HEK293T (cell line): ENCODE measurements at regions not wholly inside any gene's neighbourhood (a gene's known extent, or its start where the extent isn't known, plus 50 kb on each side); places are given as distances from the start of the nearest gene placed in this dataset.

ENCODE experiments used
- CTCF ChIA-PET: fragments of 350-600 bp; formaldehyde crosslinking; extraction: SDS; loops from one replicate; lab custom pipeline; 2021; ENCODE audit warnings: antibody characterized with exemption, inconsistent platforms; lab: Yijun Ruan, JAX
- POLR2A ChIA-PET: fragments of 350-600 bp; formaldehyde crosslinking; extraction: SDS; loops from one replicate; lab custom pipeline; 2020; ENCODE audit warnings: antibody characterized with exemption, inconsistent platforms; lab: Yijun Ruan, JAX
- DNase-seq: peaks from one replicate; pipeline ENCODE4 v3.0.0; 2012; ENCODE audit warnings: mixed read lengths; ENCODE audit errors: extremely low spot score
- ARNT ChIP-seq: fragments of 450-650 bp; IDR thresholded peaks from 2 replicates; pipeline ENCODE4 v1.6.1; 2017; ENCODE audit warnings: mild to moderate bottlenecking
- BHLHE40 ChIP-seq: fragments of 450-650 bp; IDR thresholded peaks from 2 replicates; pipeline ENCODE4 v1.6.1; 2016; ENCODE audit warnings: mild to moderate bottlenecking, moderate library complexity, borderline replicate concordance
- CTBP1 ChIP-seq: fragments of 450-650 bp; IDR thresholded peaks from 2 replicates; pipeline ENCODE4 v1.6.1; 2016; ENCODE audit warnings: borderline replicate concordance
- ELF4 ChIP-seq: fragments of 450-650 bp; IDR thresholded peaks from 2 replicates; pipeline ENCODE4 v1.6.1; 2017; ENCODE audit warnings: antibody characterized with exemption
- FOXA1 ChIP-seq: fragments of 450-650 bp; IDR thresholded peaks from 2 replicates; pipeline ENCODE4 v1.6.1; 2016; ENCODE audit warnings: mild to moderate bottlenecking
- FOXK2 ChIP-seq: fragments of 450-650 bp; IDR thresholded peaks from 2 replicates; pipeline ENCODE4 v1.6.1; 2016; ENCODE audit warnings: mild to moderate bottlenecking
- FOXM1 ChIP-seq: fragments of 450-650 bp; IDR thresholded peaks from 2 replicates; pipeline ENCODE4 v1.6.1; 2017; ENCODE audit warnings: mild to moderate bottlenecking, borderline replicate concordance
- HDGF ChIP-seq: fragments of 450-650 bp; IDR thresholded peaks from 2 replicates; pipeline ENCODE4 v1.6.1; 2017; ENCODE audit warnings: antibody characterized with exemption, borderline replicate concordance
- L3MBTL2 ChIP-seq: fragments of 450-650 bp; conservative IDR thresholded peaks from 2 replicates; pipeline ENCODE4 v1.6.1; 2016; ENCODE audit warnings: mild to moderate bottlenecking
- LEF1 ChIP-seq: fragments of 450-650 bp; IDR thresholded peaks from 2 replicates; pipeline ENCODE4 v1.6.1; 2017; ENCODE audit warnings: mild to moderate bottlenecking, borderline replicate concordance
- NFRKB ChIP-seq: fragments of 450-650 bp; IDR thresholded peaks from 2 replicates; pipeline ENCODE4 v1.6.1; 2016; ENCODE audit warnings: mild to moderate bottlenecking, moderate library complexity
- SP1 ChIP-seq: fragments of 450-650 bp; IDR thresholded peaks from 2 replicates; pipeline ENCODE4 v1.6.1; 2017
- SUZ12 ChIP-seq: fragments of 450-650 bp; IDR thresholded peaks from 2 replicates; pipeline ENCODE4 v1.6.1; 2016; ENCODE audit warnings: mild to moderate bottlenecking
- TARDBP ChIP-seq: fragments of 450-650 bp; IDR thresholded peaks from 2 replicates; pipeline ENCODE4 v1.6.1; 2016
- ZNF384 ChIP-seq: fragments of 450-650 bp; IDR thresholded peaks from 2 replicates; pipeline ENCODE4 v1.6.1; 2016
- TF ChIP-seq, protein P1 (sequence below): fragments of 450-650 bp; IDR thresholded peaks from 2 replicates; pipeline ENCODE4 v1.6.1; 2016

DNA sequence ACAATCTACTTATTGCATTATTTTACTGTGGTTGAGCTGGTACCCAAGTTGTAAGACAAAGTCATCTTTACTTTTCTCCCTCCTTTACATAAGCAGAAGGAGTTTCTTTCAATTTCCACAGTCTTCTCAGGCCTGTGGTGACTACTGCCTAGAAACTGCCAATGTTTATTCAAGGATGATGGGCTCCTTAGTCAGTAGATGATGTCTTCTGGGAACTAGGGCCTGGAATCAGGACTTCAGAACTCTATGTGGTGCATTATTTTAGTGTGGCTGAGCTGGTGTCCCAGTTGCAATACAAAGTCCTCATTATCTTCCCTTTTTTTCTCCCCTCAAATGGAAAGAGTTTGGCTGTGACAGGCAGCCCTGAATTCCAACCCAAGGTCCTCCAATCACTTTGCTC lies 1762.5 kb downstream of the SI start:
- no peak for TF ChIP-seq FOXA1
- no peak for TF ChIP-seq SP1
- no peak for TF ChIP-seq TARDBP
- TF ChIP-seq, protein P1, sequence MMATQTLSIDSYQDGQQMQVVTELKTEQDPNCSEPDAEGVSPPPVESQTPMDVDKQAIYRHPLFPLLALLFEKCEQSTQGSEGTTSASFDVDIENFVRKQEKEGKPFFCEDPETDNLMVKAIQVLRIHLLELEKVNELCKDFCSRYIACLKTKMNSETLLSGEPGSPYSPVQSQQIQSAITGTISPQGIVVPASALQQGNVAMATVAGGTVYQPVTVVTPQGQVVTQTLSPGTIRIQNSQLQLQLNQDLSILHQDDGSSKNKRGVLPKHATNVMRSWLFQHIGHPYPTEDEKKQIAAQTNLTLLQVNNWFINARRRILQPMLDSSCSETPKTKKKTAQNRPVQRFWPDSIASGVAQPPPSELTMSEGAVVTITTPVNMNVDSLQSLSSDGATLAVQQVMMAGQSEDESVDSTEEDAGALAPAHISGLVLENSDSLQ = no peak
- no peak for TF ChIP-seq L3MBTL2
- no peak for TF ChIP-seq SUZ12
- no peak for TF ChIP-seq ZNF384
- TF ChIP-seq ARNT = no peak
- TF ChIP-seq BHLHE40 = no peak
- no peak for TF ChIP-seq FOXK2
- TF ChIP-seq FOXM1 = no peak
- TF ChIP-seq NFRKB = no peak
- TF ChIP-seq HDGF = no peak
- no peak for TF ChIP-seq LEF1
- TF ChIP-seq ELF4 = no peak
- no peak for TF ChIP-seq CTBP1
- no peak for DNase-seq
- ChIA-PET CTCF (no interaction called here), POLR2A (no interaction called here)

DNA sequence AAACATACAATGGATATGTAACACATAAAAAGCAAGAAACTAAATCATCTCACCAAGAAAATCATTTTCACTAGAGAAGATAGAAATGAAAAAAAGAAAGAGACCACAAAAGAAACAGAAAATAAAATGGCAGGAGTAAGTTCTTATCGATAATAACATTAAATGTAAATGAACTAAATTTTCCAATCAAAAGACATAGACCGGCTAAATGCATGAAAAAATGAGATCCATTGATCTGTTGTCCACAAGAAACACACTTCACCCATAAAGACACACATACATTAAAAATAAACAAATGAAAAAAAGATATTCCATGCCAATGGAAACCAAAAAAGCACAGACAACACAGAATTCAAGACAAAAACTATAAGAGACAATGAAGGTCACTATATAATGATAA lies 1771.9 kb downstream of the SI start:
- POLR2A ChIA-PET = no interaction called here

DNA sequence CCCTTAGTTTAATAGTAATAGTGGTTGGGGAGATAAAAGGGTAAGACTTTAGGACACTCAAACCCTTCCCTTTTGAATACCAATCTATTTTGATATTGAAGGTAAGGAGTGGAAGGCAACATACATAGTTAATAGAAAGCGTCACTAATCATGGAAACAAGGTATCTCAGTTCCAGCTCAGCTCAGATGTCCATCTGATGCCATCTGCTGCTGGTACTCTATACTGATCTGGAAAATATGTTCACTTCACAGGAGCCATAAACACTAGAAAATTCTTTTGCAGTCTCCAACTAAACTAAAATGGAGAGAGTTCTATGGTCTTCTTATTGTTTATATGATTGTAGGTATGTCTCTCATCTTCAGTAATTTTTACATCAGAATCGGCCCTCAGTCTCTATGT lies 1777.1 kb downstream of the OTOL1 start:
- POLR2A ChIA-PET = no interaction called here
- CTCF ChIA-PET = no interaction called here

More for the DNA sequence above, 1771.9 kb downstream of the SI start:
- no peak for DNase-seq
- CTCF ChIA-PET = no interaction called here
- TF ChIP-seq CTBP1 = no peak

DNA sequence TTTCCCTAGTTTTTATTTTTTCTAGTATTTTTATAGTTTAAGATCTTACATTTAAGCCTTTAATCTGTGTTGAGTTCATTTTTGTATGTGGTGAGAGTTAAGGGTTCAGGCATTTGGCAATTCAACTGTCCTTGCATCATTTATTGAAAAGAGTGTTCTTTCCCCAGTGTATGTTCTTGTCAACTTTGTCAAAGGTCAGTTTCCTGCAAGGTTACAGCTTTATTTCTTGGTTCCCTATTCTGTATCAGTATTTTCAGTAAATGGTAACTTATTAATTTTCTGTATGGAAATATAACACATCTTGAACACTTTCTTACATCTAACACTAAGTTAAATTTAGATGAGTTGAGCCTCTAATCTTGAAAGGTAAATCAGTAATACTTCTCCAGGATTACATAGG lies 1770.1 kb downstream of the OTOL1 start:
- DNase-seq = no peak
- no peak for TF ChIP-seq FOXK2
- TF ChIP-seq BHLHE40 = no peak
- TF ChIP-seq L3MBTL2 = no peak
- TF ChIP-seq SP1 = no peak
- no peak for TF ChIP-seq SUZ12
- no peak for TF ChIP-seq ZNF384
- no peak for TF ChIP-seq HDGF
- no peak for TF ChIP-seq LEF1
- TF ChIP-seq TARDBP = no peak
- TF ChIP-seq FOXM1 = no peak
- TF ChIP-seq, protein P1 = no peak
- no peak for TF ChIP-seq ELF4
- no peak for TF ChIP-seq NFRKB
- no peak for TF ChIP-seq CTBP1
- TF ChIP-seq FOXA1 = no peak
- CTCF ChIA-PET = no interaction called here
- POLR2A ChIA-PET = no interaction called here

More for the DNA sequence above, 1777.1 kb downstream of the OTOL1 start:
- no peak for DNase-seq
- TF ChIP-seq NFRKB (no peak), FOXK2 (no peak), ARNT (no peak), FOXM1 (no peak), FOXA1 (no peak), HDGF (no peak), ZNF384 (no peak), TARDBP (no peak), LEF1 (no peak), ELF4 (no peak), SP1 (no peak), BHLHE40 (no peak), L3MBTL2 (no peak)
- TF ChIP-seq, protein P1 = no peak

DNA sequence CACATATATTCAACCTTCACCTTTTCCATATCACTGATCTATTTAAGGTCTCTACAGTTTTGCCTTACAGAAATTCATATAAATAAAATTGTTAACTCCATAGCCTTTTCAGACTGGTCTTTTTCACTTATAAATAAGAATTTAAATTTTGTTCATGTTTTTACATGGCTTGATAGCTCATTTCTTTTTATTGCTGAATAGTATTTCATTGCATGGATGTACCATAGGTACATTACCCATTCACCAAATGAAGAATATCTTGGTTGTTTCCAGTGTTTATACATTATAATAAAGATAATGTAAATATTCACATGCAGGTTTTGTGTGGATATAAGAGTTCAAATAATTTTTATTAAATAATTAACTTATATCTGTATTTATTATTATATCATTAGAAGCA lies 1765.0 kb downstream of the OTOL1 start:
- DNase-seq = no peak
- POLR2A ChIA-PET = no interaction called here
- CTCF ChIA-PET = no interaction called here
- TF ChIP-seq L3MBTL2 (no peak), BHLHE40 (no peak), HDGF (no peak), TARDBP (no peak), CTBP1 (no peak), ARNT (no peak), ZNF384 (no peak), FOXK2 (no peak), LEF1 (no peak), SP1 (no peak), NFRKB (no peak), ELF4 (no peak), FOXA1 (no peak), SUZ12 (no peak), FOXM1 (no peak)
- TF ChIP-seq, protein P1 = no peak

DNA sequence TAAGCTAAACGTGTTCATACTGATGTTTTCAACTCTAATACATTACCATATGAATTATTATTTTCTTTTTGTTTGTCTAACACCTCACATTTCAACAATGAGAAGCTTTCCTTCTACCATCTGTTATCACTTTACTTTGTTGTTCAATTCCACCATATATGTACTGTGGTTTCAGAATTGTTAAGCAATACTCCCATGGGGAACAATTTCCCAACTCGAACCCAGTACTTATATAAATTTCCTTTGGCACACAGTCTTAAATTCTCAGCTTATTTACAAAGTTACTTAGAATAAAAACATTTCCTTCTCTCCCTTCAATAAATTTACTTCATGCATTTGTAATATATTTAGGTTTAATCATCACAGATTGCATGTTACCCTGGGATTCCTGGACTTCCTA lies 1764.4 kb downstream of the OTOL1 start:
- TF ChIP-seq ARNT = no peak
- TF ChIP-seq ELF4 = no peak
- TF ChIP-seq SP1 = no peak
- no peak for TF ChIP-seq BHLHE40
- TF ChIP-seq NFRKB = no peak
- TF ChIP-seq FOXM1 = no peak
- no peak for TF ChIP-seq HDGF
- no peak for TF ChIP-seq FOXK2
- TF ChIP-seq FOXA1 = no peak
- TF ChIP-seq ZNF384 = no peak
- TF ChIP-seq CTBP1 = no peak
- no peak for TF ChIP-seq TARDBP
- TF ChIP-seq SUZ12 = no peak
- no peak for TF ChIP-seq LEF1
- CTCF ChIA-PET = no interaction called here

More for the DNA sequence above, 1764.4 kb downstream of the OTOL1 start:
- POLR2A ChIA-PET = no interaction called here
- no peak for DNase-seq
